GM08714 (cell line): ENCODE measurements at regions not wholly inside any gene's neighbourhood (a gene's known extent, or its start where the extent isn't known, plus 50 kb on each side); places are given as distances from the start of the nearest gene placed in this dataset.
"Not testable (repeated sequence)": the region's sequence is repeated elsewhere in the genome, so short reads cannot be mapped to it uniquely, and the experiment has no call there.

Experiments used
- H3K4me3 ChIP-seq: fragments of 200-500 bp; sonication (Bioruptor generic); 2 replicates; pipeline ENCODE4 v1.5.1; 2014; ENCODE audit warnings: mild to moderate bottlenecking, low read length, inconsistent platforms
- ZNF274 ChIP-seq: IDR thresholded peaks from 2 replicates; pipeline ENCODE4 v1.6.1; 2012; ENCODE audit warnings: mild to moderate bottlenecking, low read depth, low read length

GRCh38 chr13:73174521-73175010 lies 115.8 kb downstream of the KLF5 start:
- no peak for TF ChIP-seq ZNF274

GRCh38 chr13:73173279-73173811 lies 114.5 kb downstream of the KLF5 start:
- TF ChIP-seq ZNF274 = no peak

More at GRCh38 chr13:73174521-73175010, 115.8 kb downstream of the KLF5 start:
- H3K4me3 ChIP-seq = no peak overlapping the region

GRCh38 chr13:73171926-73172325 lies 113.1 kb downstream of the KLF5 start:
- H3K4me3 ChIP-seq = no peak overlapping the region
- TF ChIP-seq ZNF274 = no peak

More at GRCh38 chr13:73173279-73173811, 114.5 kb downstream of the KLF5 start:
- no peak overlapping the region for H3K4me3 ChIP-seq

GRCh38 chr13:73171271-73171682 lies 112.5 kb downstream of the KLF5 start:
- H3K4me3 ChIP-seq = no peak overlapping the region
- TF ChIP-seq ZNF274 = no peak

GRCh38 chr13:73169971-73170370 lies 111.2 kb downstream of the KLF5 start:
- no peak for TF ChIP-seq ZNF274
- no peak overlapping the region for H3K4me3 ChIP-seq

GRCh38 chr13:73168953-73169401 lies 110.2 kb downstream of the KLF5 start:
- H3K4me3 ChIP-seq = no peak overlapping the region
- no peak for TF ChIP-seq ZNF274

GRCh38 chr13:73168226-73168952 lies 109.6 kb downstream of the KLF5 start:
- TF ChIP-seq ZNF274 = no peak
- H3K4me3 ChIP-seq = no peak overlapping the region

GRCh38 chr13:73167028-73167820 lies 108.4 kb downstream of the KLF5 start:
- H3K4me3 ChIP-seq = no peak overlapping the region
- TF ChIP-seq ZNF274 = no peak

- no peak overlapping the region for H3K4me3 ChIP-seq
- no peak for TF ChIP-seq ZNF274
These were observed 107.4 kb downstream of the KLF5 start for GRCh38 chr13:73166204-73166603.

- no peak overlapping the region for H3K4me3 ChIP-seq
- TF ChIP-seq ZNF274 = no peak
These were observed 104.4 kb downstream of the KLF5 start for GRCh38 chr13:73162912-73163911.

- H3K4me3 ChIP-seq = not testable (repeated sequence)
These were observed 101.7 kb downstream of the KLF5 start for GRCh38 chr13:73160371-73161031.

GRCh38 chr13:73158851-73159250 lies 100.0 kb downstream of the KLF5 start:
- TF ChIP-seq ZNF274 = no peak
- H3K4me3 ChIP-seq = no peak overlapping the region

- TF ChIP-seq ZNF274 = no peak
- no peak overlapping the region for H3K4me3 ChIP-seq
These were observed 98.2 kb downstream of the KLF5 start for GRCh38 chr13:73157031-73157430.
